Parathyroid adenoma (tissue), 2 donors: ENCODE measurements at regions not wholly inside any gene's neighbourhood (a gene's known extent, or its start where the extent isn't known, plus 50 kb on each side); places are given as distances from the start of the nearest gene placed in this dataset.

ENCODE experiments used
- H2AFZ ChIP-seq: fragments of 300-600 bp; sonication (generic); one replicate; pipeline ENCODE4 v1.7.0; 2017; ENCODE audit warnings: antibody characterized with exemption, mild to moderate bottlenecking
- H3K27ac ChIP-seq: fragments of 300-600 bp; sonication (generic); one replicate; pipeline ENCODE4 v1.7.0; 2017
- H3K27me3 ChIP-seq: fragments of 300-600 bp; sonication (generic); one replicate; pipeline ENCODE4 v1.7.0; 2017; ENCODE audit warnings: low read length; ENCODE audit not compliant: control insufficient read depth, insufficient read depth
- H3K36me3 ChIP-seq: fragments of 300-600 bp; sonication (generic); one replicate; pipeline ENCODE4 v1.7.0; 2017; ENCODE audit warnings: low read length; ENCODE audit not compliant: control insufficient read depth, insufficient read depth
- H3K4me1 ChIP-seq: fragments of 300-600 bp; sonication (generic); one replicate; pipeline ENCODE4 v1.7.0; 2017; ENCODE audit warnings: control low read depth
- H3K4me2 ChIP-seq: fragments of 300-600 bp; sonication (generic); one replicate; pipeline ENCODE4 v1.7.0; 2017; ENCODE audit warnings: low read length
- H3K4me3 ChIP-seq: fragments of 300-600 bp; sonication (generic); one replicate; pipeline ENCODE4 v1.7.0; 2017; ENCODE audit warnings: low read depth, low read length
- H3K79me2 ChIP-seq: fragments of 300-600 bp; sonication (generic); one replicate; pipeline ENCODE4 v1.7.0; 2017; ENCODE audit warnings: control low read depth
- H3K9ac ChIP-seq: fragments of 300-600 bp; sonication (generic); one replicate; pipeline ENCODE4 v1.7.0; 2017; ENCODE audit warnings: mild to moderate bottlenecking
- H3K9me3 ChIP-seq: fragments of 300-600 bp; sonication (generic); one replicate; pipeline ENCODE4 v1.7.0; 2017; ENCODE audit warnings: low read length; ENCODE audit not compliant: control insufficient read depth
- CTCF ChIP-seq: fragments of 300-600 bp; sonication (generic); IDR thresholded peaks from one replicate; pipeline ENCODE4 v1.7.0; 2017; ENCODE audit warnings: antibody characterized with exemption, mild to moderate bottlenecking
- donor health status: primary hyperparathyroidism.

- no peak overlapping the region for H2AFZ ChIP-seq
- TF ChIP-seq CTCF = no peak
- H3K4me3 ChIP-seq = no peak overlapping the region
- H3K36me3 ChIP-seq = no peaks in the 10 kb centered on the region
- H3K79me2 ChIP-seq = no peaks in the 10 kb centered on the region
- no peak overlapping the region for H3K27ac ChIP-seq
- H3K4me2 ChIP-seq = no peak overlapping the region
- no peaks in the 10 kb centered on the region for H3K4me1 ChIP-seq
- no peaks in the 10 kb centered on the region for H3K9me3 ChIP-seq
- no peak overlapping the region for H3K9ac ChIP-seq
- H3K27me3 ChIP-seq = no peaks in the 10 kb centered on the region
Observed at GRCh38 chr20:24296477-24297261, 172.8 kb upstream of the SYNDIG1 start.

GRCh38 chr20:24291014-24291413 is 178.4 kb upstream of the SYNDIG1 start:
- Histone ChIP-seq H3K9ac (no peak overlapping the region), H2AFZ (no peak overlapping the region), H3K4me3 (no peak overlapping the region), H3K9me3 (no peaks in the 10 kb centered on the region), H3K27me3 (no peaks in the 10 kb centered on the region), H3K4me2 (no peak overlapping the region), H3K36me3 (no peaks in the 10 kb centered on the region), H3K79me2 (no peaks in the 10 kb centered on the region), H3K4me1 (no peaks in the 10 kb centered on the region), H3K27ac (no peak overlapping the region)
- TF ChIP-seq CTCF = no peak

GRCh38 chr20:24289737-24290481 is 179.5 kb upstream of the SYNDIG1 start:
- Histone ChIP-seq H3K79me2 (no peaks in the 10 kb centered on the region), H3K4me2 (no peak overlapping the region), H3K9me3 (no peaks in the 10 kb centered on the region), H3K27ac (no peak overlapping the region), H3K27me3 (no peaks in the 10 kb centered on the region), H3K4me1 (no peaks in the 10 kb centered on the region), H3K4me3 (no peak overlapping the region), H3K9ac (no peak overlapping the region), H3K36me3 (no peaks in the 10 kb centered on the region), H2AFZ (no peak overlapping the region)
- no peak for TF ChIP-seq CTCF

GRCh38 chr20:24283186-24283585 is 186.2 kb upstream of the SYNDIG1 start:
- Histone ChIP-seq H3K27ac (no peak overlapping the region), H3K9ac (no peak overlapping the region), H3K9me3 (no peaks in the 10 kb centered on the region), H3K4me1 (no peaks in the 10 kb centered on the region), H3K27me3 (no peaks in the 10 kb centered on the region), H3K79me2 (no peaks in the 10 kb centered on the region), H3K36me3 (no peaks in the 10 kb centered on the region), H2AFZ (no peak overlapping the region), H3K4me2 (no peak overlapping the region), H3K4me3 (no peak overlapping the region)
- TF ChIP-seq CTCF = no peak
